Activated T-cell treated with anti-CD3 and anti-CD28 coated beads, Interleukin-2, amount 50 U/mL, for 4 hours (primary cell): ENCODE measurements at regions not wholly inside any gene's neighbourhood (a gene's known extent, or its start where the extent isn't known, plus 50 kb on each side); places are given as distances from the start of the nearest gene placed in this dataset.

ENCODE experiments used
- ATAC-seq, 2 donors: fragments of 200-7000 bp; cut with Tn5 transposase; one replicate each; pipeline ENCODE4 v1.10.0; 2021
- DNase-seq: peaks from one replicate; pipeline ENCODE4 v3.0.0-alpha.2; 2020
- H3K27me3 Mint-ChIP-seq: one replicate; pipeline ENCODE4 v1.8.0; 2021; ENCODE audit warnings: low read depth, mixed read lengths
- H3K36me3 Mint-ChIP-seq: one replicate; pipeline ENCODE4 v1.8.0; 2022; ENCODE audit warnings: mixed read lengths; ENCODE audit not compliant: insufficient read depth
- H3K4me1 Mint-ChIP-seq: one replicate; pipeline ENCODE4 v1.8.0; 2021; ENCODE audit warnings: low read depth, mixed read lengths
- H3K4me3 Mint-ChIP-seq: one replicate; pipeline ENCODE4 v1.8.0; 2021; ENCODE audit warnings: mild to moderate bottlenecking, moderate library complexity, mixed read lengths
- H3K9me3 Mint-ChIP-seq: one replicate; pipeline ENCODE4 v1.8.0; 2021; ENCODE audit warnings: mixed read lengths

DNA sequence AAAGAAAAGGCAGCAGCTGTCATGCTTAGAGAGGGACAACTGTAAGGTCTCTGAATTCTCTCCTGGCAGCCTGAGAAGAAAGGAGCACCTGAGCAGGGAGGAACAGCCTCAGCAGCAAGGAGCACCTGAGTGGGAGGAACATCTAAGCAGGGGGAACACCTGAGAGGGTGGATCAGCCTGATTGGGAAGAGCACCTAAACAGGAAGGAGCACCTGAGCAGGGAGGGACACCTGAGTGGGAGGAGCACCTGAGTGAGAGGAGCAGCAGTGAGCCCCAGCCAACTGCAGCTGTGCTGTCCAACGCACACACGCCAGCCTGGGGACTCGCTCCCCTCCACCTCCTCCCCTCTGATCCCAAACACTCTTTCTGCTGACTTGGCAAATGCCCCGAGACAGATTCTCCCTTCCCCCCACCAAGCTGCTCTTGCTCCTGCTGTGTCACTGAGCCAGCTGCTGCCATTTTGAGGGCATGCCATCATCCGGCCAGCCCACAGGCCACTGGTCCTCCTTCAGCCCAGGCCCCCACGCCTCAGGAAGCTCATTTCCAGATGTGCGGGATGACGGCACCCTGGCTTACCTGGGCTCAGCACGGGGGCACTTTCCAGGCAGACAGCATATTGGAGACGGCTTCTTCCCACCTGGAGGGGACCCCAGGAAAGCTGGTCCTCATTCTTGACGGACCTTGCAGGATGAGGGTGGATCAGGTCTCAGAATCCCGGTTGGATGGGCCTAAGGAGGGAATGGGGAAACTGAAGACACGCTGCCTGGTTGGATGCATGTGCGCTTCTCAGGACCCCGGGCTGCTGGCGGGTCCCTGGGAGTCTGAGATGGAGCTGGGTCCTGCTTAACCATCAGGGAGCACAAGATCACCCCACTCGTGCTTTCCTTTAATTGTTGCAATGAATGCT lies 57.7 kb upstream of the RBFOX3 start:
- Mint-ChIP-seq H3K36me3 (no peaks in the 10 kb centered on the region), H3K9me3 (peaks cover 5% of the 10 kb centered on the region), H3K4me3 (no peak overlapping the region), H3K4me1 (peaks cover 1% of the 10 kb centered on the region), H3K27me3 (peaks cover 69% of the 10 kb centered on the region)
- ATAC-seq, result no peak
- no peak for DNase-seq

DNA sequence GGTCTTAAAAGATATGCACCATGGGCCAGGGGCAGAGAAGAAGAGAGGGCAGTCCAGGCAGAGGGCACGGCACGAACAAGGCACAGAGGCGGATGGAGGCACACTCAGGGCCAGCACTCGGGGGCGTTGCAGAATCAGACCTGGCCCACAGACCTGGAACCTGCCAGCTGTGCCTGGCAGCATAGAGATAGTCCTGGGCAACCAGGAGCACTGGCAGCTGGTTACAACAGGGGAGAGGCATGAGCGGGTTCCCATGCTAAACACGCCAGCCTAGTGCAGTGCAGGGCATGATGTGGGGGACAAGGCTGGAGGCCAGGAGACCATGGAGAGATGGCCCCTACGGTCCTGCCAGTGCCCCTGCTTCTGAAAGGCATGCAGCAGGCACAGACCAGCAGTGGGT lies 56.9 kb upstream of the RBFOX3 start:
- no peaks in the 10 kb centered on the region for H3K36me3 Mint-ChIP-seq
- H3K9me3 Mint-ChIP-seq, result no peaks in the 10 kb centered on the region
- ATAC-seq, result no peak
- peaks cover 1% of the 10 kb centered on the region for H3K4me1 Mint-ChIP-seq
- no peak for DNase-seq
- peaks cover 71% of the 10 kb centered on the region for H3K27me3 Mint-ChIP-seq
- no peak overlapping the region for H3K4me3 Mint-ChIP-seq

DNA sequence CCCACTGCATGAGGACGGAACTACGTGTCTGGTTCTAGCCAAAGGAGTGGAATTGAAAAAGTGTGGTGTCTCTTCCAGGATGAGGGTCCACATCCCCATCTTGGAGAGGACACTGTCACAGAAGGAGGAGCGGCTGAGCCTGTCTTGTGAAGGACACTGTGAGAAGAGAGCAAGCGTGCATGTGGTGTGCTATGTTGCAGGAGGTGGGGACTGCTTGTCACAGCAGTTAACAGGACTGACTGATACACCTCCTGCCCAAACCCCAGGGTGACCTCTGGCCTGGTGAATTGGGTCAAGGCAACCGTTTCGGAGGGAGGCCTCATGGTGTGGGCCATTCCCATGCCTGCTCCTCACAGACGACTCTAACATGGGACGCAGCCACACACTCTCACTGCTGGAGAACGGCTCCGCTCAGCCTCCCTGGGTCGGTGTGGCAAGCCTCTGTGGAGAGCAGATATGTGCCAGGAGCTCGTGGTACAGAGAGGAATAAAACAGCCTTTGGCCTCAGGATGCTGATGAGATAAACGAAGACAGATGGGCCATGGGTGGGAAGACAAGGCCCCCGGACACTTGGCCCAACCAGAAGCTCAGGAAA lies 56.4 kb upstream of the RBFOX3 start:
- no peaks in the 10 kb centered on the region for H3K36me3 Mint-ChIP-seq

DNA sequence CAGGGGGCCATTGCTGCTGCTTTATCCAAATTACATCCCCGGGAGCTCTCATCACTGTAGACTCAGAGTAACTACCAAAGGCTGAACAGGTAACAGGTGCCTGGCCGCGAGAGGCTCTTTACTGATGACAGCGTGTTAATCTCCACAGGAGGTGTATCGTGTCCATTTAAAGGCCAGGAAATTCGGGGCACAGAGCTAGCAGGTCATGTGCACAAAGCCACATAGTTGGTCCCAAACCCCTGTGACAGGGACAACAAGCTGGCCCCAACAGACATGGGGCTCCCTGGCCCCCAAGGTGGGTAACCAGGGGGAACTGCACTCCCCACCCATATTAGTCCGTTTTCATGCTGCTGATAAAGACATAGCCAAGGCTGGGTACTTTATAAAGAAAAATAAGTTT lies 55.3 kb upstream of the RBFOX3 start:
- Mint-ChIP-seq H3K27me3 (peaks cover 69% of the 10 kb centered on the region), H3K9me3 (no peaks in the 10 kb centered on the region), H3K4me1 (peaks cover 1% of the 10 kb centered on the region), H3K36me3 (no peaks in the 10 kb centered on the region), H3K4me3 (no peak overlapping the region)
- ATAC-seq (no peak), DNase-seq (no peak)

More for the DNA sequence above, 56.4 kb upstream of the RBFOX3 start:
- ATAC-seq (no peak), DNase-seq (no peak)
- H3K4me3 Mint-ChIP-seq, result no peak overlapping the region
- no peaks in the 10 kb centered on the region for H3K9me3 Mint-ChIP-seq
- H3K27me3 Mint-ChIP-seq, result peaks cover 71% of the 10 kb centered on the region
- H3K4me1 Mint-ChIP-seq, result peaks cover 1% of the 10 kb centered on the region

DNA sequence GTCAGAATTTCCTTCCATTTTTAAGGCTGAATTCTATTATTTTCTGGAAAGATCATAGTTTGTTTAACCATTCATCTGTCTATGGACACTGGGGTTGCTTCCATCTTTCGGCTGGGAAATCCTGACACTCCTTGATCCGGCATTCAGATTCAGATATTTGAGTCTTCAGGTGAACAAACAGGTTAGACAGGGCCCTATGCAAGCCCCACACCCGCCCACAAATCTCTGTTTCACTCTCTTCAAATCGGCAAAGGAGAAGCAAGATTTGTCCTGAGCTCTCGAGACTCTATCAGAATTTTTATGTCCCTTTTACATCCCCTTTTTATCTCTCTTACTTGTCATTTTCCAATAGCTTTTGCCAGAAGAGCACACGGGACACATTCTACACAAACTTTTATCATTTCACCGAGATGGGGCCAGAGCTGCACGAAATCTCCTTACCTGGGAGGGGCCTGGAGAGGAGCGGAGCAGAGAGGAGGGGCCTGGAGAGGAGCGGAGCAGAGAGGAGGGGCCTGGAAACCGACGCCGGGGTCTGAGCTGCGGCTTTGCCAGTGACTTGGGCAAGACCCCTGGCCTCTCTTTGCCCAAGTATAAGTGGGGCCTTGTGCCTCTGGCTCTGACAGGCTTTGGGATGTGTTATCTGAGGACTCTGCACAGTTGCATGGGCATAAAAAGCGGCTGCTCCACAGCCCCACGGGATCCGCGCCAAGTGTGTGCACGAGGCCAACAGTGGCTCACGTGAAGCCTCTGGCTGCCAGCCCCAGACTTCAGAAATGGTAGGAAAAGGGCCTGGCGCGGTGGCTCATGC lies 54.3 kb upstream of the RBFOX3 start:
- H3K4me3 Mint-ChIP-seq, result no peak overlapping the region
- H3K36me3 Mint-ChIP-seq, result no peaks in the 10 kb centered on the region
- H3K4me1 Mint-ChIP-seq, result peaks cover 1% of the 10 kb centered on the region
- ATAC-seq, result no peak
- H3K9me3 Mint-ChIP-seq, result no peaks in the 10 kb centered on the region
- H3K27me3 Mint-ChIP-seq, result peaks cover 67% of the 10 kb centered on the region
- DNase-seq, result no peak

DNA sequence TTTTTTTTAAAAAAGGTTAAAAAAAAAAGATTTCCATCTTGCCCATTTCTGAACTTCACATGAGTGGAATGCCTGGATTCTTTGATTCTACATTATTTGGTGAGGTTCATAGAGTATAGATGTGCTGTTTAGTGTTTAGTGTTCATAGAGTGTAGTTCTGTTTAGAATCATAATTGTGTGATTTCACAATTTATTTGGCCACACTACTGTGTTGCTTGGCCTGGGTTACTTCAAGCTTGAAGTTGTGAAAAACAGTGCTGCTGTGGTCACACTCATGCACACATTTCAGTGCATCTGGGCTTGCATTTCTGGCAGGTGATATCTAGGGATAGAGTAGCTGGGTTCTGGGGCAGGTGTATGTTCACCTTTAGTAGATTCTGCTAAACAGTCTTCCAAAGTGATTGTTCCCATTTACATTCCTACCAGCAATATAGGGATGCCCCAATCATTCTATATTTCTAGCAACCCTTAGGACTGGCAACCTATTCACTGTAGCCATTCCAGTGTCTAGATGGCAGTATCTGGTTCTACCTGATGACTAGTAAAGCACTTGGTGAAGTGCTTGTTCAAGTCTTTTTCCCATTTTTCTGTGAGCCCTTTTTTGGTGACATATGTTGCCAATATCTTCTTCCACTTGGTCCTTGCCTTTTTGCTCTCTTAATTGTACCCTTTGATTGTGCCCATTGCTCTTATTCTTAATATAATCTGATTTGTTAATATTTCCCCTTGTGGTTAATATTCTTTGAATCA lies 50.6 kb upstream of the RBFOX3 start:
- DNase-seq, result no peak
- no peak overlapping the region for H3K4me3 Mint-ChIP-seq
- H3K9me3 Mint-ChIP-seq, result no peaks in the 10 kb centered on the region
- H3K27me3 Mint-ChIP-seq, result peaks cover 71% of the 10 kb centered on the region
- H3K36me3 Mint-ChIP-seq, result no peaks in the 10 kb centered on the region
- H3K4me1 Mint-ChIP-seq, result peaks cover 4% of the 10 kb centered on the region
- no peak for ATAC-seq
